Right lobe of liver (tissue), 6 donors: ENCODE measurements at regions not wholly inside any gene's neighbourhood (a gene's known extent, or its start where the extent isn't known, plus 50 kb on each side); places are given as distances from the start of the nearest gene placed in this dataset.

Source experiments
- ATAC-seq, 4 donors: fragments of 200-7000 bp; cut with Tn5 transposase; one replicate each; pipeline ENCODE4 v1.9.1; 2020; ENCODE audit warnings: mild to moderate bottlenecking in 4 of 4, moderate library complexity in 4 of 4
- DNase-seq, 3 donors: peaks; one replicate each; pipeline ENCODE4 v3.0.0-alpha.2; 2020
- H3K27ac ChIP-seq, 3 donors: fragments of 200-600 bp; one replicate each; pipeline ENCODE4 v1.8.0; 2022
- H3K27me3 ChIP-seq, 2 donors: fragments of 200-600 bp; one replicate each; pipeline ENCODE4 v1.8.0; 2022
- H3K36me3 ChIP-seq, 4 donors: fragments of 200-600 bp; sonication (generic) in 1 of 4; one replicate each; pipeline versions ENCODE4 v1.5.1 to v1.8.0; 2017 to 2022; ENCODE audit warnings: control low read depth in 1 of 4
- H3K4me1 ChIP-seq, 4 donors: fragments of 200-600 bp; sonication (generic) in 1 of 4; one replicate each; pipeline versions ENCODE4 v1.5.1 to v1.8.0; 2017 to 2022; ENCODE audit warnings: control low read depth in 1 of 4
- H3K4me3 ChIP-seq, 3 donors: fragments of 200-600 bp; one replicate each; pipeline ENCODE4 v1.8.0; 2022
- H3K9me3 ChIP-seq, 4 donors: fragments of 200-600 bp; sonication (generic) in 1 of 4; one replicate each; pipeline versions ENCODE4 v1.5.1 to v1.8.0; 2017 to 2022; ENCODE audit warnings: control low read depth in 1 of 4
- POLR2A ChIP-seq: fragments of 450-650 bp; IDR thresholded peaks from one replicate; pipeline ENCODE4 v1.6.1; 2017; ENCODE audit warnings: antibody characterized with exemption, mild to moderate bottlenecking
- WGBS: methylation state at CpG from one replicate; pipeline ENCODE4 v1.1.6; 2018; ENCODE audit warnings: low coverage, low lambda C conversion rate; ENCODE audit not compliant: insufficient coverage; ENCODE audit errors: missing lambda C conversion rate; 5-methylcytosine and 5-hydroxymethylcytosine counted together
- intact Hi-C, 2 donors: fragments of 100-400 bp; cut with DNase I; formaldehyde crosslinking; loops; one replicate each; pipeline versions ENCODE4 v1.11.2 to v1.14.1; 2022
- TF ChIP-seq, protein P1 (sequence below), 4 donors: fragments of 200-600 bp in 3 of 4; fragments of 450-650 bp in 1 of 4; IDR thresholded peaks; one replicate each; pipeline versions ENCODE4 v1.5.1 to v1.8.0; 2016 to 2022; ENCODE audit warnings: antibody characterized with exemption in 4 of 4, mild to moderate bottlenecking in 2 of 4
- donor health status: DM: no; HTN: yes; CAD: no.
- donor health status: DM: no; HTN: no; CAD: no.
- donor health status: DM: no; HTN: no; CAD: no.
- donor health status: DM: no; HTN: yes; CAD: no.
- donor health status: DM: no; HTN: yes; CAD: no.

- Histone ChIP-seq H3K9me3 (no peaks in the 10 kb centered on the region), H3K4me3 (no peak overlapping the region), H3K27me3 (no peaks in the 10 kb centered on the region), H3K36me3 (no peaks in the 10 kb centered on the region), H3K4me1 (no peaks in the 10 kb centered on the region), H3K27ac (no peak overlapping the region)
- intact Hi-C loops: no loop called here
- DNase-seq: no peak
- TF ChIP-seq POLR2A: no peak
- TF ChIP-seq, protein P1, sequence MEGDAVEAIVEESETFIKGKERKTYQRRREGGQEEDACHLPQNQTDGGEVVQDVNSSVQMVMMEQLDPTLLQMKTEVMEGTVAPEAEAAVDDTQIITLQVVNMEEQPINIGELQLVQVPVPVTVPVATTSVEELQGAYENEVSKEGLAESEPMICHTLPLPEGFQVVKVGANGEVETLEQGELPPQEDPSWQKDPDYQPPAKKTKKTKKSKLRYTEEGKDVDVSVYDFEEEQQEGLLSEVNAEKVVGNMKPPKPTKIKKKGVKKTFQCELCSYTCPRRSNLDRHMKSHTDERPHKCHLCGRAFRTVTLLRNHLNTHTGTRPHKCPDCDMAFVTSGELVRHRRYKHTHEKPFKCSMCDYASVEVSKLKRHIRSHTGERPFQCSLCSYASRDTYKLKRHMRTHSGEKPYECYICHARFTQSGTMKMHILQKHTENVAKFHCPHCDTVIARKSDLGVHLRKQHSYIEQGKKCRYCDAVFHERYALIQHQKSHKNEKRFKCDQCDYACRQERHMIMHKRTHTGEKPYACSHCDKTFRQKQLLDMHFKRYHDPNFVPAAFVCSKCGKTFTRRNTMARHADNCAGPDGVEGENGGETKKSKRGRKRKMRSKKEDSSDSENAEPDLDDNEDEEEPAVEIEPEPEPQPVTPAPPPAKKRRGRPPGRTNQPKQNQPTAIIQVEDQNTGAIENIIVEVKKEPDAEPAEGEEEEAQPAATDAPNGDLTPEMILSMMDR (IDR thresholded peaks at IDR 0.05): no peak
- 68% methylated on average over 6 of the region's 6 CpGs for WGBS
- ATAC-seq: no peak
Measured at GRCh38 chr2:9113262-9113661, 93.3 kb upstream of the ASAP2 start.

DNA sequence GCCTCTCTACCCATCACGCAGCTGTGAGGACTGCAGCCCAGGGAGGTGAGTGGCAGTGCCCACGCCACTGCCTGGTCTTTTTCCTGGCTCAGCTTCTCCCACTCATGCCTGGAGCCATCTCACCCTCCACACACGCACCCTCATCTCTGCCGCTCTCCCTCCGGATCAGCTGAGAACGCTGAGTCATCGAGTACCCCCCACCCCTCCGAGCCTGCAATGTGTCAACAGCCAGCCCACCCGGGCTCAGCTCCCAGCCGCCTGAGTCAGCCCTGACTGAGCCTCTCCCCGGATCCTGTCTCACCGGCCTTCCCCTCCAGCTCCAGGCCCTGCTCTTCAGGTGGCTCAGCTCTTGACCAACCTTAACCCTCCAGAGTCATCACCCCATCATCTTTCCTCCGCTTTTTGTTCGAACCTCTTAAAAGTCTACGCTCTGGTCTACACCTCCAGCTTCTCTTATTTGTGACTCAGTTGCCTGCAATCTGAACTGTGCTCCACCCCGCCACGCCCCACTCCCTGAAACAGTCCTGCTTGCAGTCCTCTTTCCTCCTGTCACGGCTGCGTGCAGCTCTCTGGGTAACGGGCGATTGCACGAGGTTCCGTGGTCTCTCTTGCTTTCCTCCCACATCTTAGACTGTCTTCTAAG, 94.4 kb upstream of the ASAP2 start:
- no peak overlapping the region for H3K27ac ChIP-seq
- no peak overlapping the region for H3K4me3 ChIP-seq
- H3K4me1 ChIP-seq: no peaks in the 10 kb centered on the region
- H3K36me3 ChIP-seq: no peaks in the 10 kb centered on the region
- intact Hi-C loops: no loop called here
- no peaks in the 10 kb centered on the region for H3K9me3 ChIP-seq
- WGBS: 76% methylated on average over 19 of the region's 23 CpGs
- ATAC-seq (no peak), DNase-seq (no peak)
- H3K27me3 ChIP-seq: no peaks in the 10 kb centered on the region
- TF ChIP-seq, protein P1 (IDR thresholded peaks at IDR 0.05): no peak
- TF ChIP-seq POLR2A: no peak

DNA sequence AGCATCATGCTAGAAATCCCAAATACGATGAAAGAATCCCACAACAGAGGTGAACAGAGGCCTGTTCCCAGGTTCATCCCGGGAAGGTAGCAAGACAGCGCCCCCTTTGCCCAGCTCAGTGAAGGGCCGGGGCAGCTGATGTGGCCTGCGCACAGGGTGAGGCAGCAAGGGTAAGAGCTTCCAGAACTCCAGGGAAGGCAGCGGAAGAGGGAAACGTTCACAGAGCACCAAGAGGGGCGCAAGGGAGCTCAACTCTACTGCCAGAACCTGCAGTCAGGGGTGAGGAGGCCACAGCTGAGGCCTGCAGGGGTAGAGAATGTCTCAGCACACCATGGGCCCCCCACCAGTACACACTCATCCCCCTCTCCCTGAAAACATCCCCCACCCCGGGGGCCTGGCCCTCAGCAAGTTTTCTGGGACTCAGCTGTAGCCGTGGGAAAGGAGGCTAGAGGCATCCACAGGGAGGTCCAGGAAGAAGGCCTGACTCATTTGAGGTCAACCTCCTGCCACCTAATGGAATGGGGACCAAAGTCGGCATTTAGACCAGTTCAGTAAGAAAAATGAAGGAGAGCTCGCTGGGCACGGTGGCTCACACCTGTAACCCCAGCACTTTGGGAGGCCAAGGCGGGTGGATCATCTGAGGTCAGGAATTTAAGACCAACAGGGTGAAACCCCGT, 95.6 kb upstream of the ASAP2 start:
- Histone ChIP-seq H3K27me3 (no peaks in the 10 kb centered on the region), H3K36me3 (no peaks in the 10 kb centered on the region), H3K4me3 (no peak overlapping the region), H3K27ac (no peak overlapping the region), H3K9me3 (no peaks in the 10 kb centered on the region), H3K4me1 (no peaks in the 10 kb centered on the region)
- no peak for ATAC-seq
- WGBS: 79% methylated on average over 8 of the region's 15 CpGs
- no peak for TF ChIP-seq POLR2A
- TF ChIP-seq, protein P1 (IDR thresholded peaks at IDR 0.05): no peak
- DNase-seq: no peak
- intact Hi-C loops: no loop called here

GRCh38 chr2:9110346-9110884, 96.2 kb upstream of the ASAP2 start:
- WGBS: 80% methylated on average over 1 of the region's 6 CpGs
- DNase-seq (no peak), ATAC-seq (no peak)
- Histone ChIP-seq H3K4me1 (no peaks in the 10 kb centered on the region), H3K4me3 (no peak overlapping the region), H3K27ac (no peak overlapping the region), H3K9me3 (no peaks in the 10 kb centered on the region), H3K27me3 (no peaks in the 10 kb centered on the region), H3K36me3 (no peaks in the 10 kb centered on the region)
- intact Hi-C loops: no loop called here
- TF ChIP-seq, protein P1 (IDR thresholded peaks at IDR 0.05): no peak
- TF ChIP-seq POLR2A: no peak
